CD4-positive, alpha-beta T cell treated with Interleukin-21 for 1 hour (primary cell): ENCODE measurements at regions not wholly inside any gene's neighbourhood (a gene's known extent, or its start where the extent isn't known, plus 50 kb on each side); places are given as distances from the start of the nearest gene placed in this dataset.
A peak's percentile ranks its signal among the peaks of the same experiment; 100 is the strongest.

Experiments used
- DNase-seq: peaks from one replicate; pipeline ENCODE4 v3.0.0-alpha.2; 2020

DNA sequence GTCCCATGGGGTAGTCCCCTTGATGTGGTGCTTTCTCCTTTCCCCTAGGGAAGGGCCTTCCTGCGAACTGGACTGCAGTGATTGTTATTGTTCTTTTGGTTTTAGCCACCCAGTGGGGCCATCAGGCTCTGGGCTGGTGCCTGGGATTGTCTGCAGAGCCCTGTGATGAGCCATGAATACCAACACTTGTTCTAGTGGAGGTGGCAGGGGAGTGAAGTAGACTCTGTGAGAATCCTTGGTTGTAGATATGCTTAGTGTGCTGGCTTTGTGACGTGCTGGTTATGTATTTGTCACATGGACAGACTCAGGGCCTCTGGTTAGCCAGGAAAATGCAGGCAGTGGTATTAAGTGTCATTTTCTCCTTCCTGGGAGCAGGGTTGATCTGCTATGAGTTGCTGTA is 51.8 kb upstream of the NDUFB4 start:
- no peak for DNase-seq

- no peak for DNase-seq
Observed at GRCh38 chr3:120536642-120537041, 59.5 kb upstream of the NDUFB4 start.

- DNase-seq, result no peak
Observed at GRCh38 chr3:120532969-120533368, 63.2 kb upstream of the NDUFB4 start.

DNA sequence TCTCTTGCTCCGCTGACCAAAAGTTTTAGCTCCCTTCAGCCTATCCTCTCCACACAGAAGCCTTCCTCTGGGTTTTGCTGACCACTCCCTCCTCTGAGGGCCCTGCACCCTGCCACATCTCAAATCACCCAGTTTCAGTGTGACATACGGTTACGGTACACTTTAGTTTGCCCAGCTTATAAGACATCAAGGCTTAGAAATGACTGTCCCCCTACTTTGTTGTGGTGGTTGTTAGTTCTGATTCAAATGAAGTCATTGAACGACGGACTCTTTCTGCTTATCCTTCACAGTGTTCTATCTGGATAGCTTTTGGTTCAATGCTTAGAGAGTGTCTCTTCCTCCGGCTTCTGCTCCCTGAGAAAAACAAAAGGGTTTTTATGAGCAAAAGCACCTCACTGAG is 68.0 kb upstream of the NDUFB4 start:
- no peak for DNase-seq

DNA sequence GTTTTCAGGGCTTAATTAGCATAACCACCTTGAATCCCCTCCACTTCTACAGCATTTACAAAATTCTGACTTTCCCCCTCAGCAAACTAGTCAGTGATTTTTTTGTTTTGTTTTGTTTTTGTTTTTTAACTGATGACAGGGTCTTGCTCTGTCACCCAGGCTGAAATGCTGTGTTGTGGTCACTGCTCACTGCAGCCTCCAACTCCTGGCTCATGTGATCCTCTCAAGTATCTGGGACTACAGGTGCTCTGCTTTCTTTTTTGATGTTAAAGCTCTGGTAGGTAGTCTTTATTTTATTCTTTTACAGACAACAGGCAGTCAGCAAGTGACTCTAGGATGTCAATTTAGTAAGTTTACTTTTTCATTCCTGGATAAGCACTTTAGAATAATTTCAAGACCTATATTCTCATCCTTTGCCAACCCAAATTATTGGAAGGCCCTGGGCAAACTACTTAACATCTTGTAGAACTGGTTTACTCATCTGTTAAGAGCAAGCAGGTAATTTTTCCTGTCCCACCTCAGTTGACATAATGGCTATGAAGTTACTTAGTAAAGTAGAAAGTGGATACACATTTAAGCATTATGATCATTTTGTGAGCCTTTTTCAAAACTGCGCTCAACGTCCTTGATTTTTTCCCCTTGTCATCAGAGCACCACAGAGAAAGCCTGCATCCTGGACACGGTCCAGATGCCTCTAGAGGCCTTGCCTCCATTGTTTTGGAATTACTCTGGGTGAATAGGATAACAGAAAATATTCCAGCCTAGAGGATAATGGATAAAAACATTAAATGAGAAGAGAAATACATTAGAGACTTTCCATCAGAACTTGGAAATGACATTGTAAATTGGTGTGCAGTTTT is 69.9 kb upstream of the NDUFB4 start:
- no peak for DNase-seq

DNA sequence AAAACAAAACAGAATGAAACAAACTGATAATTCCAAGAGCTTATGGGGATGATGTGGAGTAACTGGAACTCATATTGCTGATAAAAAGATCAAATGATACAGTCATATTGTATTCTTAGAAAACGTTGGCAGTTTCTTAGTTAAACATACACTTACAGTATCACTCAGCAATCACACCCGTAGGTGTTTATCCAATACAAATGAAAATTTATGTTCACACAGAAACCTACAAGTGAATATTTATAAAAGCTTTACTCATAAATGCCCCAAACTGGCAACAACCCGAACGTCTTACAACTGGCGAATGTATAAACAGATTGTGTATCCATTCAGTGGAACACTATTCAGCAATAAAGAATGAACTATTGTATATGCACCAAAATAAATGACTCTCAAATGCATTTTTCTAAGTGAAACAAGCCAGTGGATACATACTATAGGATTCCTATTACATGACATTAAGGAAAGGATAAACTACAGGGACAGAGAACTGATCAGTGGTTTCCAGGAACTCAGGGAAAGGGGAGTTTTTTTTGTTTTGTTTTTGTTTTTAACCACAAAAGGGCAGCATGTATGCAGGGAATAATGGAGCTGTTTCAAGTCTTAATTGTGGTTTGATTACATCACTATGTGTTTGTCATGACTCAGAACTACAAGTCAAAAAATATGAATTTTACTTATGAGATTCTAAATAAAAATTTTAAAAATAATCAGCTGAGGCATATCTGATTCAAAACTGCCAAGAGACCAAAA is 71.8 kb upstream of the NDUFB4 start:
- DNase-seq, result no peak

GRCh38 chr3:120516136-120516535 is 65.3 kb upstream of the FSTL1 start:
- no peak for DNase-seq

DNA sequence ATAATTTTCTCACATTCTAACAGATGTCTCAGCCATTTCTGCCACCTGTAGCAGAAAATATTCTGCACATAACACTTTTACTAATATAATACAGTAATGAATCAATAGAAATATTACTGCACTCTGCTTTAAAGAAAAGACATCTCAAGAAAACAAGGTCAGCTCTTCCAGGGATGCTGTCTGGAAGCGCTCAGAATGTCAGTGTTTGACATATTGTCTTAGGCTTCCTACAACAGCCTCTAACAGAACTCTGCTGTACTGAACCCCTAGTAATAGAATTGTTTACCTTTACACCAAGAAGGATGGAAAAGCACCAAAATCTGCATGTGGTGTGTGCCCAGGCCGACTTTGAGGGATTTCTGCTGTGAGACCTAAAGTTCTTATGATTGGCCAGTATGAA is 61.9 kb upstream of the FSTL1 start:
- no peak for DNase-seq

DNA sequence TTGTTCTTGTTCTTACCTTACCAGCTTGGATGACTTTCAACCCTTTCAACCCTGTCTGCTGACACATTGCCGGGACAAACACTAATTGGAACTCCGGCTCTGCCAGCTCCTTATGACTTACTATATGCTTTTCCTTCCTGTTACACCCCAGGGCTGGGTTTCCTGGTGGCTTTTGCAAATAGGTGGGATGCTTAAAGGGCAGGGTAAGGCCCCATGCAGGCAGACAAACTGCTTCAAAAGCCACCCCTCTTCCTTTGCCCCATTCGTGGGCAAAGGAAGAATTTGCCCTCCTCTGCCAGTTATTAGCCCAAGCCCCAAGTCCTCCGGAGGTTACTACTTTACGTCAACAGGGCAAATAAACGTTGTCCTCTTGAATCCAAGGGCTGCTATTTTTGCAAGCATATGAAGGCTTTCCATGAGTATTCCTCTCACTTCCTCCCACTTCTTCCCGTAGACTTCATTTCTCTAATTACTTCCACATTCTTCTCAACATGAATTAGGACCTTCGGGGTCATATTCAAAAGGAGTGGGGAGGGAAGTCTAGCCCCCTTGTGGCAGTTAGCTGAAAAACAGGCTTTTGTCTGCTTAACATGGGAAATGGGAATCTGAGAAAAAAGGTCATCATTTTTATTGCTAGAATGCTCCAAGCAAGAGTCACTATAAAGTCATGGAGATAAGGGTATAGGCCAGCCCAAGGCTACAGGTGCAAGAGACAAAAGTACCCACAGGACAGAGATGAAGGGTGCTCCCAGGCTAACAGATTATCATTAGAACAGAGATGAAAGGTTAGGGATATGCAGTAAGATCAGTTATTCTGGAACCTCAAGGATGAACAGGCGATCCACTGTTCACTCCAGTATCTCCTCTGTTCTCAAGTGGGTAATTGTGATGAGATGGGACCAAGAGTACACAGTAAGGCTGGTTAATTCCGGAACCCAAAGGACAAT is 56.3 kb upstream of the FSTL1 start:
- DNase-seq, result peak; percentile 3

DNA sequence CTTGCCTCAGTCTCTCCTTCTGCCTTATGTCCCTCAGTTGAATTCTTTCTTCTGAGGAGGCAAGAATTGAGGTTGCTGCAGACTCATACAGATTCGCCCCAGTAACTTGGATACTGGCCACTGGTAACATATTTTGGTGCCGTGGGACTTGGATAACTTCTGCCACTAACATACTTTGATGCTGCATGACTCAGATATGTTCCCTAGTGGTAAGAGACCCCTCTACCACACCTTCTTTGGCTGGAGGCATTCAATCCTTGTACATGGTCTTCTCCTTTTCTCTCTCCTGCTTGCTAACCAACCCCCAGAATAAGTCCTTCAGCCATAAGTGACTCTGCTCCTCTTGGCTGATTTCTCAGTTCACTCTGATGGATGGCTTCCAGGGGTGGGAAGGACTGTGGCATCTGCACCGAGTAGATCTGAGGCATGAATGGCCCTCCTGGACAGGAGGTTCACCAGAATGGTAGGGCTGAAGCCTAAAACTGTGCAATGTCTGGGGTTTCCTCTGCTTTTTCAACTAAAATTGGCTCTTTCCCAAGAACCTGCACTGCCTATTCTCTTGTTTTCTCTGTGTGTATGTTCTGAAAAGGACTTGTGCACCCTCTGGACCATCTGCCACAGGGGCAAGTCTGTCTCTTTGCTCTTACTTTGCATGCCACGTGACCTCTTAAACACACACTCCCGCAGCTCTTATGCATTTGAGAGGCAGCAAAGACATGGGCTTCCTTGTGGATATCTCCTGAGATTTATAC is 55.5 kb upstream of the FSTL1 start:
- no peak for DNase-seq

DNA sequence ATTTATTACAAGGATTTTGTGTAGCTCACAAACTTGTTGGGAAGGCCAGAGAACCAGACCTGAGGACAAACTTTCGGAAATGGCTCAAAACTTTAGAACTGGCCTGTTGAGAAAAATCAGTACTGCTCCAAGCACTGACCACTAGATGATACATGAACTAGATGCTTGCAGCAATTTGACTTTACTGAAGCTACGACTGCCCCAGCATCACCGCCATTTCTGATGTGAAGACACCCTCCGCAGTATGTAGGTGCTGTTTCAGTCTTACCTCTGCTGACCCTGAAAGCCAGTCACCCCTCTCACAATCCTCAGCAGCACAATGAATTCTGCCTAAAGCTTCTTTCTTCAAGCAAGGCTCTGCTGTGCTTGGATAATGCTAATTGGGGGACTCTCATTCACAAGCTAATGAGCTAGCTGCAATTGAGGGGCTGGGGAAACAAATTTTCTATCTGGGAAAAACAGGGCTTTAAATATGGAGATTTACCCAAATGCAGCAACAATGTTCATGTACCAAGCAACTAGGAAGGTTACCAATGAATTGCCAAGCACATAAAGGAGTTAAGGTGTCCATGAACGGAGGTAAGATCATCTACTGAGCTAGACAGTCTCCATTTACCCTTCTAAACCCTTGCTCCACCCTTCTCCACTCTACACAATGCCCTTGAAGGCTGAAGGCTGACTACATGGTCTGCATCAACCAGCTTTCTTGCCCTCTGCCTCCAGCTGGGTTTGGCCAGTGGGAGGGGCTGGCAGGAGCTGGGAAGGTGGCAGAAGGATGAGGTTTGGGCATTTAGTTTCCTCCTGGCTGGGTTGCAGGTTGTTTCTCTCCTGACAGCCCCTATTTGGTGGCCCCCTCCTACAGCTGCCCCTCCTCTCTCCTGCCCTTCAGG is 53.2 kb upstream of the FSTL1 start:
- no peak for DNase-seq

- DNase-seq, result no peak
Observed at GRCh38 chr3:120502116-120502515, 51.3 kb upstream of the FSTL1 start.
